Putamen (tissue), 1 donor: ENCODE measurements at regions not wholly inside any gene's neighbourhood (a gene's known extent, or its start where the extent isn't known, plus 50 kb on each side); places are given as distances from the start of the nearest gene placed in this dataset.

ENCODE experiments used
- DNase-seq: peaks from one replicate; pipeline ENCODE4 v3.0.0-alpha.2; 2016; ENCODE audit warnings: low spot score

- DNase-seq, result no peak
These were observed 454.3 kb upstream of the MEX3C start for GRCh38 chr18:51651761-51652160.

- DNase-seq, result no peak
These were observed 456.2 kb upstream of the MEX3C start for GRCh38 chr18:51653507-51654213.

- no peak for DNase-seq
These were observed 457.2 kb upstream of the MEX3C start for GRCh38 chr18:51654488-51655326.

- peak; percentile 75 for DNase-seq
These were observed 457.8 kb upstream of the MEX3C start for GRCh38 chr18:51655327-51655698.

GRCh38 chr18:51656249-51656648 is 458.8 kb upstream of the MEX3C start:
- no peak for DNase-seq

GRCh38 chr18:51658436-51658835 is 461.0 kb upstream of the MEX3C start:
- no peak for DNase-seq

- DNase-seq, result no peak
These were observed 462.3 kb upstream of the MEX3C start for GRCh38 chr18:51659781-51660180.

GRCh38 chr18:51660188-51660715 is 462.8 kb upstream of the MEX3C start:
- DNase-seq, result no peak

- DNase-seq, result no peak
These were observed 466.8 kb upstream of the MEX3C start for GRCh38 chr18:51664236-51664635.

GRCh38 chr18:51666763-51667191 is 469.3 kb upstream of the MEX3C start:
- DNase-seq, result peak; percentile 48

GRCh38 chr18:51668101-51668500 is 470.6 kb upstream of the MEX3C start:
- DNase-seq, result peak; percentile 63

- DNase-seq, result no peak
These were observed 471.1 kb upstream of the MEX3C start for GRCh38 chr18:51668607-51669006.

- DNase-seq, result no peak
These were observed 489.1 kb upstream of the MEX3C start for GRCh38 chr18:51686590-51686989.

- no peak for DNase-seq
These were observed 490.5 kb upstream of the MEX3C start for GRCh38 chr18:51687845-51688585.

GRCh38 chr18:51692612-51693011 is 495.1 kb upstream of the MEX3C start:
- DNase-seq, result no peak

GRCh38 chr18:51711298-51711889 is 513.9 kb upstream of the MEX3C start:
- DNase-seq, result no peak

- no peak for DNase-seq
These were observed 515.3 kb upstream of the MEX3C start for GRCh38 chr18:51712821-51713220.

- DNase-seq, result no peak
These were observed 518.8 kb upstream of the MEX3C start for GRCh38 chr18:51716277-51716676.

- no peak for DNase-seq
These were observed 523.9 kb upstream of the MEX3C start for GRCh38 chr18:51721388-51721787.

GRCh38 chr18:51721996-51722395 is 524.5 kb upstream of the MEX3C start:
- DNase-seq, result no peak

- DNase-seq, result peak; percentile 14
These were observed 527.6 kb upstream of the MEX3C start for GRCh38 chr18:51724790-51725721.
